GM19438 (cell line): ENCODE measurements at regions not wholly inside any gene's neighbourhood (a gene's known extent, or its start where the extent isn't known, plus 50 kb on each side); places are given as distances from the start of the nearest gene placed in this dataset.

ENCODE experiments used
- ATAC-seq: cut with Tn5 transposase; IDR thresholded peaks from one replicate; pipeline ENCODE4 v1.9.1; 2021; ENCODE audit warnings: low read depth; ENCODE audit not compliant: unreplicated experiment

GRCh38 chr4:10336471-10336870 is 120.8 kb downstream of the ZNF518B start:
- no peak for ATAC-seq

- ATAC-seq = no peak
Measured at GRCh38 chr4:10335050-10335449, 122.2 kb downstream of the ZNF518B start.

- no peak for ATAC-seq
Measured at GRCh38 chr4:10334506-10335028, 122.7 kb downstream of the ZNF518B start.

- ATAC-seq = no peak
Measured at GRCh38 chr4:10333942-10334341, 123.3 kb downstream of the ZNF518B start.

- no peak for ATAC-seq
Measured at GRCh38 chr4:10326075-10326474, 131.2 kb downstream of the ZNF518B start.

- ATAC-seq = no peak
Measured at GRCh38 chr4:10321931-10322330, 135.3 kb downstream of the ZNF518B start.

GRCh38 chr4:10320130-10320529 is 137.1 kb downstream of the ZNF518B start:
- ATAC-seq = no peak

- ATAC-seq = no peak
Measured at GRCh38 chr4:10317345-10317744, 139.9 kb downstream of the ZNF518B start.

- ATAC-seq = no peak
Measured at GRCh38 chr4:10316851-10317250, 140.4 kb downstream of the ZNF518B start.

GRCh38 chr4:10315638-10316037 is 141.6 kb downstream of the ZNF518B start:
- no peak for ATAC-seq

GRCh38 chr4:10312568-10312967 is 144.7 kb downstream of the ZNF518B start:
- ATAC-seq = no peak

GRCh38 chr4:10311939-10312338 is 145.3 kb downstream of the ZNF518B start:
- ATAC-seq = no peak

GRCh38 chr4:10305816-10306215 is 151.4 kb downstream of the ZNF518B start:
- no peak for ATAC-seq

- ATAC-seq = no peak
Measured at GRCh38 chr4:10303291-10303690, 153.9 kb downstream of the ZNF518B start.

GRCh38 chr4:10302096-10302495 is 155.1 kb downstream of the ZNF518B start:
- no peak for ATAC-seq

- no peak for ATAC-seq
Measured at GRCh38 chr4:10299601-10300000, 157.6 kb downstream of the ZNF518B start.

GRCh38 chr4:10298681-10299080 is 158.5 kb downstream of the ZNF518B start:
- no peak for ATAC-seq

GRCh38 chr4:10296730-10297129 is 160.5 kb downstream of the ZNF518B start:
- no peak for ATAC-seq

GRCh38 chr4:10295301-10295700 is 161.9 kb downstream of the ZNF518B start:
- no peak for ATAC-seq

- no peak for ATAC-seq
Measured at GRCh38 chr4:10289538-10289906, 167.7 kb downstream of the ZNF518B start.

- ATAC-seq = no peak
Measured at GRCh38 chr4:10288830-10289537, 168.2 kb downstream of the ZNF518B start.

- no peak for ATAC-seq
Measured at GRCh38 chr4:10285028-10285427, 168.4 kb upstream of the WDR1 start.

- no peak for ATAC-seq
Measured at GRCh38 chr4:10283761-10284160, 167.2 kb upstream of the WDR1 start.
